HG03025 (cell line): ENCODE measurements at regions not wholly inside any gene's neighbourhood (a gene's known extent, or its start where the extent isn't known, plus 50 kb on each side); places are given as distances from the start of the nearest gene placed in this dataset.
"Not testable (repeated sequence)": the region's sequence is repeated elsewhere in the genome, so short reads cannot be mapped to it uniquely, and the experiment has no call there.

ENCODE experiments used
- ATAC-seq: cut with Tn5 transposase; IDR thresholded peaks from one replicate; pipeline ENCODE4 v1.9.1; 2021; ENCODE audit warnings: mild to moderate bottlenecking, moderate library complexity; ENCODE audit not compliant: unreplicated experiment, low FRiP score

- no peak for ATAC-seq
Measured at GRCh38 chr12:19659086-19659485, 219.8 kb downstream of the AEBP2 start.

DNA sequence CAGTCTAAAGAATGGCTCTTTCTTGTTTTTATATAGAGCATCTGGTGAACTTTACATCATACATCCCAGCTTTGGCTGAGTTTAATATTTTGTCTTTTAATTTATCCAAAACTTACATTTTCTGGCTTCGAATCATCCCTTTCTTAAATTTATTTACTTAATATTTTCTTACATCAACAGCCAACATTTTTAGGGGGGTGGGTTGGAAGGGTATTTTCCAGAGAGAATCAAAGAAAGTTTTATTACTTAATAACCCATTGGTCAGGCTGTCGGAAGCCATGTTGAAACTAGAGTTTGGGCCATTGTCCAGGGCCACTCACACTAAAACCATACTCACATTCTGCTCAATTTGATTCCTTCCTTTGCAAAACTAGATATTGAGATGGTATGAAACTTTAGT is 220.2 kb downstream of the AEBP2 start:
- ATAC-seq: no peak

GRCh38 chr12:19665121-19665900 is 226.0 kb downstream of the AEBP2 start:
- no peak for ATAC-seq

GRCh38 chr12:19666070-19666469 is 226.8 kb downstream of the AEBP2 start:
- no peak for ATAC-seq

DNA sequence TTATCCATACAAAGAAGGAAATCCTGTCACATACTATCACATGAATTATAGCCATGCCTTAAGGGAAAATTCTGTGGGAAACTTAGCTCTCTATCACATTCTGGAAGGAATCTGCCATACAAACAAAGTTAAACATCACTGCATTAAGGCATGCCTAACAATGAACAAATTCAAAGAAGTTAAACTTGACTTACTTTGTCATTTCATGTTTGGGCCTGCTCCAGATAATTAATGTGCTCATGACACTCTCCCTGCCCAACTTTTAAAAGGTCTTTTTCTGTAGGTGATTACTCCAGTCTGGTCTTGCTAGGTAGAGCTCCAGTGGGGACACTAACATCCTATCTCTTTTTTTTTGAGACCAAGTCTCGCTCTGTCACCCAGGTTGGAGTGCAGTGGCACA is 230.5 kb downstream of the AEBP2 start:
- ATAC-seq: no peak

DNA sequence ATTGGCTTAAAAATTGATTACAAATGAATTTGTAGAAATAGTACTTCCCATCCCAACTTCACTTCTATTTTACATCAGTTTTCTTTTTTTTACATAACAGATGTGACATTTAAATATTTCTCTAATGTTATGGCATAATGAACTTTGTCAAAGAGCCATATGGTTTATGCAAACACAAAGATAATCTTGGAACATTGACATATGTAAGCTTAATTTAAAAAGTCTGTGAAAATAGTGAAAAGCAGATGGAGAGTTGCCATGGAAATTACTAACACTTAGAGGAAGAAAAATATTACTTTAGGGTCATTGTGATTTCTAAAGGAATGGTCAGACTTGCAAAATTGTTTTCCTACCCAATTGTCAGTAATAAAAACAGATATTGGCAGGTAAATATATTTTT is 232.4 kb downstream of the AEBP2 start:
- ATAC-seq: no peak

DNA sequence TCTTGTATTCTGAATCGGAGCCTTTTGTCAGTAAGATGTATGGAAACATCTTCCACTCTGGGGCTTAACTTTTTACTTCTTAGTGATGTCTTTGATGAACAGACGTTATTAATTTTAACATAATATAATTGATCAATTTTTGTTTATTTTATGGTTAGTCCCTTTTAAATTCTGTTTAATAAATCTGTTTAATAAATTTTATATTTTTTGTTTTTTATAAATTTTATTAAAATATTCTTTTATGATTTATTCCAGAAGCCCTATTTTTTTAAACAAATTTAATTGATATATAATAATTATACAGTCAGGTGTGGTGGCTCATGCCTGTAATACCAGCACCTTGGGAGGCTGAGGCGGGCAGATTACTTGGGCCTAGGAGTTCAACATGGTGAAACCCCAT is 235.1 kb downstream of the AEBP2 start:
- no peak for ATAC-seq

- ATAC-seq: no peak
Measured at GRCh38 chr12:19675361-19675760, 236.1 kb downstream of the AEBP2 start.

GRCh38 chr12:19678501-19678900 is 239.2 kb downstream of the AEBP2 start:
- not testable (repeated sequence) for ATAC-seq

DNA sequence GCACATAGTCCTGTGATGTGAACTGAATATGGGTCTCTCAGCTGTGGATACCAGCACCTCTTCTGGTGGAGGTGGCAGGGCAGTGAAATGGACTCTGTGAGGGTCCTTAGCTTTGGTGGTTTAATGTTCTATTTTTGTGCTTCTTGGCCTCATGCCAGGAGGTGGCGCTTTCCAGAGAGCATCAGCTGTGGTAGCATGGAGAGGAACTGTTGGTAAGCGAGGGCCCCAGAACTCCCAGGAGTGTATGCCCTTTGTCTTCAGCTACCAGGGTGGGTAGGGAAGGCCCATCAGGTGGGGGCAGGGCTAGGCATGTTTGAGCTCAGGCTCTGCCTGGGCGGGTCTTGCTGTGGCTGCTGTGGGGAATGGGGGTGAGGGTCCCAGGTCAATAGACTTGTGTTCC is 241.7 kb downstream of the AEBP2 start:
- no peak for ATAC-seq

GRCh38 chr12:19683178-19683927 is 244.1 kb downstream of the AEBP2 start:
- no peak for ATAC-seq

GRCh38 chr12:19687371-19687770 is 248.1 kb downstream of the AEBP2 start:
- no peak for ATAC-seq

DNA sequence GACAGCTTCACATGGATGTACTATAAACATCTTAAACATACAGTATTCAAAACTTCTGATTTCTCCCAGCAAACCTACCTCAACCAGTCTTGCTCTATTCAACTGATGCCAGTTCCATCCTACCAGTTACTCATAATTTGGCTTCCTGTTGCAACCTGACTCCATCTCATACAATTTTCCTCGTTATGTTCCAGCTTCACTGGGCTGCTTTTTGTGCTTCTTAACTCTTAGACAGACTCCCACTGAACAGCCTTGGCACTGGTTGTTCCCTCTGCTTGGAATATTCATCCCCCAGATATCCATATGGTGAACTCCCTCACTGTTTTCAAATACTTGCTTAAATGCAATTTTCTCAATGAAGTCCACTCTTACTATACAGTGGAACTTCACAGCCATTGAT is 249.2 kb downstream of the AEBP2 start:
- ATAC-seq: no peak

DNA sequence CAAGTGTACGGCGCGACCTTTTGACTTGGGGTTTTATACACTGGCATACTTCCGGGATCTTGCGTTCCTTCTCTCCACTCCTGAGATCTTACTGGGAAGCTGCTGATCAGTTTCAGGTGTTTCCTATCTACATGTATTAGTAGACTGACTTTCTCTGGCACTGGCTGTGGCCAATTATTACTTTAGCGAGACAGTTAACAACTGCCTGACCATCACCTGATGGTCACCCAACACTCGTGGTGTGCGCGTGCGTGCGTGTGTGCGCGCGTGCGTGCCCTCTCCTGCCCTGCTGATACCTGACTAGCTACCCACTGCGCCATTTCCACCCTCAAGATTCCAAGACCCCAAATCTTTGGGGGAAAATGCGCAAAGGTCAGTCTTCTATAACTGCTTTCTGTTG is 249.9 kb downstream of the AEBP2 start:
- ATAC-seq: no peak

GRCh38 chr12:19689801-19690472 is 250.6 kb downstream of the AEBP2 start:
- ATAC-seq: no peak

DNA sequence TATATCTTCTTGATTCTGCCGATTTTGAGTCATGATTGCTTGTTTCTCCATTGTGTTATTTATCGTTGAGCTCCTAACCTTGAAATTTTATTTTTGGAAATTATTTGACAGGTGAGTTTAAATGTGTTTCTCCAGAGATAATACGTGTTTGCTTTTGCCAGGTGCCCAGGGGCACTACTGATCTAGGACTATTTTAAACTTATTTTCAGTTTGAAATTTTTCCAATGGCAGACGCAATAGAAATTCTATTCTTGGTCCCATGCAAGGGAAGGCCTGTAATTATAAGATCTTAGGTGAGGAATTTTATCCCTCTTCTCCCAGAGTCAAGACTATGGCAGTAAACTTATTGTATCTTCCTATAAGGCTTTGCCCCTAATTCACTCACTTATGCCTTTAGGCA is 252.8 kb downstream of the AEBP2 start:
- no peak for ATAC-seq

DNA sequence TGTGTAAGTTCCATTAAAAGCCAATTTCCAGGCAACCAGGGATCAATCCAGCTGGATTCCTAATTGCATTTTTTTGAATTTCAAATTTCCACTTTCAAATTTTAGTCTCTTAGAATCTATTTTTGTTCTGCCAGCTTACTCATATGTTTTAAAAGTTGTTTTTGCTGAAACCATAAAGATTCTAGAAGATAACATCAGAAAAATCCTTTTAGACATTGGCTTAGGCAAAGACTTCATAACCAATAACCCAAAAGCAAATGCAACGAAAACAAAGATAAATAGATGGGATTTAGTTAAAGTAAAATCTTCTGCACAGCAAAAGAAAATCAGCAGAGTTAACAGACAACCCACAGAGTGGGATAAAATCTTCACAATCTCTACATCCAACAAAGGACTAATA is 253.3 kb downstream of the AEBP2 start:
- ATAC-seq: no peak

DNA sequence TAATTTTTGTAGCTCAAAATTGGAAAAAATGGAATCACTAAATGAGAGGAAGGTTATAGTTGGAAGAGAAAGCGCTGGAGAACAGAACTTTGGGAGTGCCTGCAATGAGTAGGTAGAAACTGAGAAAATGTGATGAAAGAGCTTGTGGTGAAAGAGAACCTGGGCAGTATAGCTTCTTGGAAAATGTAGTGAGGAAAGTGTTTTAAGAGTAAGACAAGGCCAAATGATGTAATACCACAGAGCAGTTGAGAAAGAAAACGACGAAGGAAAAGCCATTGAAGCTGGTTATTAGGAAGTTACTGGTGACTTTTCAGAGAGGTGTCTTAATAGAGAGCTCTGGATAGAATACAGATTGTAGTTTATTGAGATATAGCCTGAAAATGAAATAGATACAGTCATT is 255.3 kb downstream of the AEBP2 start:
- ATAC-seq: no peak

GRCh38 chr12:19695244-19696098 is 256.2 kb downstream of the AEBP2 start:
- no peak for ATAC-seq

- ATAC-seq: no peak
Measured at GRCh38 chr12:19700969-19701368, 261.7 kb downstream of the AEBP2 start.

GRCh38 chr12:19704966-19705365 is 265.7 kb downstream of the AEBP2 start:
- no peak for ATAC-seq
